Thyroid gland (tissue), 4 donors: ENCODE measurements at regions not wholly inside any gene's neighbourhood (a gene's known extent, or its start where the extent isn't known, plus 50 kb on each side); places are given as distances from the start of the nearest gene placed in this dataset.

Experiments used
- POLR2A ChIP-seq, 2 donors: fragments of 450-650 bp; IDR thresholded peaks; one replicate each; pipeline ENCODE4 v1.6.1; 2017; ENCODE audit warnings: antibody characterized with exemption in 2 of 2, mild to moderate bottlenecking in 2 of 2, moderate library complexity in 1 of 2
- TF ChIP-seq, protein P1 (sequence below), 6 experiments: fragments of 200-600 bp in 3 of 6; fragments of 450-650 bp in 3 of 6; sonication (generic) in 3 of 6; IDR thresholded peaks; one replicate each; pipeline ENCODE4 v1.5.1; 2016 to 2019; ENCODE audit warnings: antibody characterized with exemption in 6 of 6, mild to moderate bottlenecking in 2 of 6, inconsistent platforms in 1 of 6, moderate library complexity in 1 of 6

- TF ChIP-seq, protein P1, sequence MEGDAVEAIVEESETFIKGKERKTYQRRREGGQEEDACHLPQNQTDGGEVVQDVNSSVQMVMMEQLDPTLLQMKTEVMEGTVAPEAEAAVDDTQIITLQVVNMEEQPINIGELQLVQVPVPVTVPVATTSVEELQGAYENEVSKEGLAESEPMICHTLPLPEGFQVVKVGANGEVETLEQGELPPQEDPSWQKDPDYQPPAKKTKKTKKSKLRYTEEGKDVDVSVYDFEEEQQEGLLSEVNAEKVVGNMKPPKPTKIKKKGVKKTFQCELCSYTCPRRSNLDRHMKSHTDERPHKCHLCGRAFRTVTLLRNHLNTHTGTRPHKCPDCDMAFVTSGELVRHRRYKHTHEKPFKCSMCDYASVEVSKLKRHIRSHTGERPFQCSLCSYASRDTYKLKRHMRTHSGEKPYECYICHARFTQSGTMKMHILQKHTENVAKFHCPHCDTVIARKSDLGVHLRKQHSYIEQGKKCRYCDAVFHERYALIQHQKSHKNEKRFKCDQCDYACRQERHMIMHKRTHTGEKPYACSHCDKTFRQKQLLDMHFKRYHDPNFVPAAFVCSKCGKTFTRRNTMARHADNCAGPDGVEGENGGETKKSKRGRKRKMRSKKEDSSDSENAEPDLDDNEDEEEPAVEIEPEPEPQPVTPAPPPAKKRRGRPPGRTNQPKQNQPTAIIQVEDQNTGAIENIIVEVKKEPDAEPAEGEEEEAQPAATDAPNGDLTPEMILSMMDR (IDR thresholded peaks at IDR 0.05): no peak
- TF ChIP-seq POLR2A (IDR thresholded peaks at IDR 0.05): no peak
These were observed 457.0 kb upstream of the HNRNPA3 start for GRCh38 chr2:176755537-176756135.
